Stomach (tissue), 8 donors: ENCODE measurements at regions not wholly inside any gene's neighbourhood (a gene's known extent, or its start where the extent isn't known, plus 50 kb on each side); places are given as distances from the start of the nearest gene placed in this dataset.

Source experiments
- DNase-seq, 2 donors: peaks; one replicate each; pipeline versions ENCODE4 v3.0.0 to v3.0.0-alpha.2; 2013 to 2019
- H3K27ac ChIP-seq, 5 donors: fragments of 200-600 bp in 4 of 5; sonication (generic) in 4 of 5; one replicate each; pipeline ENCODE4 v1.5.1; 2013 to 2019; ENCODE audit warnings: mild to moderate bottlenecking in 1 of 5, moderate library complexity in 1 of 5
- H3K27me3 ChIP-seq, 3 donors: fragments of 200-600 bp; sonication (generic); one replicate each; pipeline ENCODE4 v1.5.1; 2017 to 2019; ENCODE audit warnings: mixed run types in 1 of 3
- H3K36me3 ChIP-seq, 4 donors: fragments of 200-600 bp; sonication (generic); 1 replicate in 3 of 4; 2 replicates in 1 of 4; pipeline ENCODE4 v1.5.1; 2016 to 2019
- H3K4me1 ChIP-seq, 4 donors: fragments of 200-600 bp; sonication (generic); one replicate each; pipeline ENCODE4 v1.5.1; 2016 to 2019
- H3K4me3 ChIP-seq, 4 donors: fragments of 200-600 bp; sonication (generic) in 3 of 4; one replicate each; pipeline ENCODE4 v1.5.1; 2016 to 2019; ENCODE audit warnings: mild to moderate bottlenecking in 1 of 4
- H3K9me3 ChIP-seq, 4 donors: fragments of 200-600 bp; sonication (generic); one replicate each; pipeline ENCODE4 v1.5.1; 2016 to 2019
- CTCF ChIP-seq, 7 experiments: fragments of 450-650 bp in 4 of 7; fragments of 200-600 bp in 3 of 7; sonication (generic) in 3 of 7; IDR thresholded peaks; one replicate each; pipeline ENCODE4 v1.5.1; 2016 to 2019; ENCODE audit warnings: antibody characterized with exemption in 7 of 7, control low read depth in 2 of 7, mild to moderate bottlenecking in 1 of 7
- EP300 ChIP-seq: sonication (generic); formaldehyde crosslinking; IDR thresholded peaks from one replicate; pipeline ENCODE4 v1.6.1; 2017; ENCODE audit warnings: antibody characterized with exemption
- POLR2A ChIP-seq, 4 donors: fragments of 450-650 bp; IDR thresholded peaks; one replicate each; pipeline ENCODE4 v1.6.1; 2016; ENCODE audit warnings: antibody characterized with exemption in 4 of 4, control low read depth in 2 of 4, mild to moderate bottlenecking in 1 of 4, moderate library complexity in 1 of 4
- POLR2AphosphoS5 ChIP-seq, 3 donors: sonication (generic); formaldehyde crosslinking; IDR thresholded peaks; one replicate each; pipeline ENCODE4 v1.6.1; 2016; ENCODE audit warnings: antibody characterized with exemption in 3 of 3
- WGBS, 5 donors: extraction: QIAGEN DNeasy Blood & Tissue Kit in 3 of 5; methylation state at CpG; one replicate each; pipeline versions ENCODE4 v1.1.5 to v1.1.7; 2013 to 2018; 5-methylcytosine and 5-hydroxymethylcytosine counted together
- intact Hi-C: fragments of 100-400 bp; cut with DNase I; formaldehyde crosslinking; loops from one replicate; pipeline ENCODE4 v1.15.1; 2023; ENCODE audit warnings: low total_unique reads
- donor health status: healthy with polysubstance abuse.
- donor health status: Bipolar disorder and iron deficiency.
- donor health status: healthy.

- Histone ChIP-seq H3K27me3 (no peaks in the 10 kb centered on the region), H3K9me3 (no peaks in the 10 kb centered on the region), H3K27ac (no peak overlapping the region), H3K4me3 (no peak overlapping the region), H3K4me1 (peaks cover 0 to 4% (median 0%) of the 10 kb centered on the region in 4 donors), H3K36me3 (no peaks in the 10 kb centered on the region)
- intact Hi-C loops: no loop called here
- 44 to 62% (median 58%) methylated on average over 10 to 20 of the region's 20 CpGs for WGBS, 5 donors
- DNase-seq: no peak
- TF ChIP-seq POLR2AphosphoS5 (IDR thresholded peaks at IDR 0.05) (no peak), POLR2A (IDR thresholded peaks at IDR 0.05) (no peak), EP300 (no peak), CTCF (IDR thresholded peaks at IDR 0.05) (no peak)
These were observed 108.2 kb upstream of the EGR2 start for GRCh38 chr10:62924344-62924748.

- H3K9me3 ChIP-seq: no peaks in the 10 kb centered on the region
- H3K4me3 ChIP-seq: no peak overlapping the region
- no peaks in the 10 kb centered on the region for H3K36me3 ChIP-seq
- 59 to 83% (median 65%) methylated on average over 3 of the region's 3 CpGs for WGBS, 5 donors
- peaks cover 0 to 10% (median 4%) of the 10 kb centered on the region in 4 donors for H3K4me1 ChIP-seq
- no peaks in the 10 kb centered on the region for H3K27me3 ChIP-seq
- no peak overlapping the region for H3K27ac ChIP-seq
- intact Hi-C loops: no loop called here
- no peak for DNase-seq
- TF ChIP-seq POLR2AphosphoS5 (IDR thresholded peaks at IDR 0.05) (no peak), POLR2A (IDR thresholded peaks at IDR 0.05) (no peak), CTCF (IDR thresholded peaks at IDR 0.05) (no peak)
These were observed 103.6 kb upstream of the EGR2 start for GRCh38 chr10:62919776-62920175.

GRCh38 chr10:62917475-62918238 is 101.5 kb upstream of the EGR2 start:
- H3K4me3 ChIP-seq: no peak overlapping the region
- H3K9me3 ChIP-seq: no peaks in the 10 kb centered on the region
- no peak overlapping the region for H3K27ac ChIP-seq
- 56 to 76% (median 68%) methylated on average over 9 of the region's 9 CpGs for WGBS, 5 donors
- no peak for DNase-seq
- TF ChIP-seq EP300 (no peak), POLR2A (IDR thresholded peaks at IDR 0.05) (no peak), CTCF (IDR thresholded peaks at IDR 0.05) (no peak), POLR2AphosphoS5 (IDR thresholded peaks at IDR 0.05) (no peak)
- no peaks in the 10 kb centered on the region for H3K27me3 ChIP-seq
- no peaks in the 10 kb centered on the region for H3K36me3 ChIP-seq
- peaks cover 0 to 10% (median 2%) of the 10 kb centered on the region in 4 donors for H3K4me1 ChIP-seq
- intact Hi-C loops: no loop called here

GRCh38 chr10:62916141-62916603 is 100.0 kb upstream of the EGR2 start:
- 53 to 63% (median 57%) methylated on average over 1 of the region's 1 CpG for WGBS, 5 donors
- H3K27ac ChIP-seq: no peak overlapping the region
- H3K4me1 ChIP-seq: peaks cover 0 to 10% (median 2%) of the 10 kb centered on the region in 4 donors
- intact Hi-C loops: no loop called here
- H3K27me3 ChIP-seq: no peaks in the 10 kb centered on the region
- H3K4me3 ChIP-seq: no peak overlapping the region
- DNase-seq: no peak
- peak in 1 of 3 donors; percentile 33 for TF ChIP-seq POLR2AphosphoS5 (IDR thresholded peaks at IDR 0.05)
- TF ChIP-seq CTCF (IDR thresholded peaks at IDR 0.05): no peak
- no peaks in the 10 kb centered on the region for H3K9me3 ChIP-seq
- no peaks in the 10 kb centered on the region for H3K36me3 ChIP-seq
